IMR-90 (cell line): ENCODE measurements at regions not wholly inside any gene's neighbourhood (a gene's known extent, or its start where the extent isn't known, plus 50 kb on each side); places are given as distances from the start of the nearest gene placed in this dataset.

ENCODE experiments used
- ATAC-seq: fragments of 200-7000 bp; cut with Tn5 transposase; 2 replicates; pipeline ENCODE4 v1.9.1; 2020; ENCODE audit warnings: low read depth, mild to moderate bottlenecking, moderate library complexity
- BruUV-seq: library from RNA; stranded (reverse); fragments of 400-500 nt; replicated peaks from 2 replicates; lab custom pipeline; 2021; lab: Mats Ljungman, UMichigan
- CTCF ChIA-PET: fragments of 300-600 bp; formaldehyde crosslinking; extraction: SDS; loops from one replicate; lab custom pipeline; 2021; ENCODE audit warnings: antibody characterized with exemption; lab: Yijun Ruan, JAX
- POLR2A ChIA-PET: fragments of 300-600 bp; sonication (Branson Sonifier 250); formaldehyde crosslinking; loops from one replicate; lab custom pipeline; 2022; ENCODE audit warnings: antibody characterized with exemption; ENCODE audit not compliant: unreplicated experiment; lab: Charles Lee
- DNase-seq: peaks from one replicate; pipeline ENCODE4 v3.0.0; 2013
- H2AFZ ChIP-seq: replicated peaks from 2 replicates; pipeline ENCODE3; 2013; ENCODE audit warnings: low read length, mild to moderate bottlenecking; ENCODE audit not compliant: poor library complexity
- H2AK5ac ChIP-seq: 2 replicates; pipeline ENCODE4 v1.6.1; 2013; ENCODE audit warnings: low read depth, low read length, inconsistent platforms
- H2AK9ac ChIP-seq: replicated peaks from 2 replicates; pipeline ENCODE3; 2013; ENCODE audit warnings: mild to moderate bottlenecking, low read depth, low read length, moderate library complexity; ENCODE audit not compliant: poor library complexity
- H2BK120ac ChIP-seq: 2 replicates; pipeline ENCODE4 v1.6.1; 2013; ENCODE audit warnings: low read depth, low read length, inconsistent platforms
- H2BK15ac ChIP-seq: 3 replicates; pipeline ENCODE4 v1.6.1; 2013; ENCODE audit warnings: low read depth, low read length, inconsistent platforms
- H2BK20ac ChIP-seq: 2 replicates; pipeline ENCODE4 v1.6.1; 2013; ENCODE audit warnings: low read depth, mild to moderate bottlenecking, inconsistent platforms, low read length, moderate library complexity
- H2BK5ac ChIP-seq: 2 replicates; pipeline ENCODE4 v1.6.1; 2013; ENCODE audit warnings: mild to moderate bottlenecking, low read depth, low read length, inconsistent platforms; ENCODE audit not compliant: poor library complexity, severe bottlenecking
- H3K14ac ChIP-seq: replicated peaks from 2 replicates; pipeline ENCODE4 v1.6.1; 2013; ENCODE audit warnings: low read depth, low read length, inconsistent platforms
- H3K18ac ChIP-seq: 2 replicates; pipeline ENCODE4 v1.6.1; 2013; ENCODE audit warnings: low read depth, low read length, control low read depth
- H3K23ac ChIP-seq: 2 replicates; pipeline ENCODE4 v1.6.1; 2013; ENCODE audit warnings: low read depth, low read length, inconsistent platforms
- H3K27ac ChIP-seq: 2 replicates; pipeline ENCODE4 v1.5.1; 2013; ENCODE audit warnings: mild to moderate bottlenecking, control low read depth, low read length; ENCODE audit not compliant: insufficient read depth
- H3K27me3 ChIP-seq: 2 replicates; pipeline ENCODE4 v1.6.1; 2013; ENCODE audit warnings: low read length; ENCODE audit not compliant: control insufficient read depth, insufficient read depth
- H3K36me3 ChIP-seq: 2 replicates; pipeline ENCODE4 v1.6.1; 2013; ENCODE audit warnings: low read length, mixed read lengths; ENCODE audit not compliant: control insufficient read depth, insufficient read depth
- H3K4ac ChIP-seq: 2 replicates; pipeline ENCODE4 v1.6.1; 2013; ENCODE audit warnings: low read depth, low read length, inconsistent platforms
- H3K4me1 ChIP-seq: 2 replicates; pipeline ENCODE4 v1.6.1; 2013; ENCODE audit warnings: low read length, mixed read lengths; ENCODE audit not compliant: control insufficient read depth, insufficient read depth
- H3K4me2 ChIP-seq: 2 replicates; pipeline ENCODE4 v1.6.1; 2013; ENCODE audit warnings: low read depth, mild to moderate bottlenecking, control low read depth, low read length, moderate library complexity
- H3K4me3 ChIP-seq: 2 replicates; pipeline ENCODE4 v1.5.1; 2013; ENCODE audit warnings: low read depth, mild to moderate bottlenecking, control low read depth, low read length, moderate library complexity; ENCODE audit not compliant: insufficient read depth
- H3K56ac ChIP-seq: 2 replicates; pipeline ENCODE4 v1.6.1; 2013; ENCODE audit warnings: low read length, inconsistent platforms; ENCODE audit not compliant: insufficient read depth; ENCODE audit errors: extremely low read depth
- H3K79me1 ChIP-seq, 2 experiments: 2 replicates each; pipeline ENCODE4 v1.6.1; 2013; ENCODE audit warnings: low read length in 2 of 2, inconsistent platforms in 1 of 2, low read depth in 1 of 2
- H3K9ac ChIP-seq: 2 replicates; pipeline ENCODE4 v1.6.1; 2013; ENCODE audit warnings: low read depth, low read length, control low read depth
- H3K9me1 ChIP-seq: 2 replicates; pipeline ENCODE4 v1.6.1; 2013; ENCODE audit warnings: low read length, inconsistent platforms; ENCODE audit not compliant: insufficient read depth
- H3K9me3 ChIP-seq: 2 replicates; pipeline ENCODE4 v1.6.1; 2013; ENCODE audit warnings: low read length; ENCODE audit not compliant: control insufficient read depth, insufficient read depth
- H4K20me1 ChIP-seq: 2 replicates; pipeline ENCODE4 v1.6.1; 2013; ENCODE audit warnings: low read length, inconsistent platforms; ENCODE audit not compliant: insufficient read depth
- H4K5ac ChIP-seq: 2 replicates; pipeline ENCODE4 v1.6.1; 2013; ENCODE audit warnings: mild to moderate bottlenecking, low read depth, low read length, control low read depth
- H4K8ac ChIP-seq, 2 experiments: 2 replicates each; pipeline ENCODE4 v1.6.1; 2013; ENCODE audit warnings: low read depth in 2 of 2, low read length in 2 of 2, control low read depth in 1 of 2, inconsistent platforms in 1 of 2
- H4K91ac ChIP-seq: 2 replicates; pipeline ENCODE4 v1.6.1; 2013; ENCODE audit warnings: low read depth, low read length, inconsistent platforms; ENCODE audit not compliant: insufficient read depth
- BHLHE40 ChIP-seq: fragments of 150-350 bp; IDR thresholded peaks from 2 replicates; pipeline ENCODE4 v1.6.1; 2016; ENCODE audit warnings: mild to moderate bottlenecking, low read depth, low read length
- CEBPB ChIP-seq: IDR thresholded peaks from 2 replicates; pipeline ENCODE4 v1.6.1; 2012; ENCODE audit warnings: low read depth, low read length, improper control_type of control experiment
- CHD1 ChIP-seq: IDR thresholded peaks from 2 replicates; pipeline ENCODE4 v1.6.1; 2012; ENCODE audit warnings: low read depth, low read length, improper control_type of control experiment
- ELK1 ChIP-seq: fragments of 150-350 bp; IDR thresholded peaks from 2 replicates; pipeline ENCODE4 v1.6.1; 2016; ENCODE audit warnings: low read depth, mild to moderate bottlenecking, low read length, moderate library complexity, borderline replicate concordance
- FOS ChIP-seq: fragments of 150-350 bp; IDR thresholded peaks from 2 replicates; pipeline ENCODE4 v1.6.1; 2016; ENCODE audit warnings: low read depth, low read length
- MAFK ChIP-seq: IDR thresholded peaks from 2 replicates; pipeline ENCODE4 v1.6.1; 2012; ENCODE audit warnings: low read depth, low read length, improper control_type of control experiment
- MAZ ChIP-seq: IDR thresholded peaks from 2 replicates; pipeline ENCODE4 v1.6.1; 2012; ENCODE audit warnings: low read depth, mild to moderate bottlenecking, low read length, improper control_type of control experiment, moderate library complexity, borderline replicate concordance
- MXI1 ChIP-seq: IDR thresholded peaks from 2 replicates; pipeline ENCODE4 v1.6.1; 2012; ENCODE audit warnings: low read depth, mild to moderate bottlenecking, low read length, moderate library complexity, borderline replicate concordance
- POLR2A ChIP-seq: IDR thresholded peaks from 2 replicates; pipeline ENCODE4 v1.6.1; 2012; ENCODE audit warnings: mild to moderate bottlenecking, low read depth, low read length
- RAD21 ChIP-seq: IDR thresholded peaks from 2 replicates; pipeline ENCODE4 v1.6.1; 2012; ENCODE audit warnings: low read length, improper control_type of control experiment
- RCOR1 ChIP-seq: IDR thresholded peaks from 2 replicates; pipeline ENCODE4 v1.6.1; 2012; ENCODE audit warnings: mild to moderate bottlenecking, low read length, improper control_type of control experiment; ENCODE audit not compliant: insufficient replicate concordance
- USF2 ChIP-seq: fragments of 150-350 bp; IDR thresholded peaks from 2 replicates; pipeline ENCODE4 v1.6.1; 2017; ENCODE audit warnings: mild to moderate bottlenecking, antibody characterized with exemption, low read length, low read depth
- WGBS, 2 experiments: methylation state at CpG; one replicate each; pipeline versions ENCODE4 v1.1.5 to v1.1.7; 2013; ENCODE audit warnings: missing lambda C conversion rate in 2 of 2; ENCODE audit not compliant: insufficient read length in 1 of 2; ENCODE audit errors: extremely low coverage in 2 of 2; 5-methylcytosine and 5-hydroxymethylcytosine counted together
- dilution Hi-C: fragments of 300-500 bp; cut with HindIII; formaldehyde crosslinking; loops from one replicate; pipeline ENCODE4 v1.14.3; 2018; ENCODE audit warnings: low sequenced_read_pairs; ENCODE audit not compliant: unreplicated experiment
- in situ Hi-C: fragments of 300-500 bp; cut with MboI; formaldehyde crosslinking; loops from 3 replicates; pipeline ENCODE4 v1.14.3; 2019; ENCODE audit warnings: low sequenced_read_pairs, inconsistent platforms, mixed read lengths
- intact Hi-C: fragments of 100-400 bp; cut with micrococcal nuclease; formaldehyde crosslinking; loops from 2 replicates; pipeline ENCODE4 v1.10.0; 2022

GRCh38 chr14:104434214-104435076, 145.1 kb upstream of the C14orf180 start:
- Histone ChIP-seq H3K4me2 (no peak overlapping the region), H3K27ac (no peak overlapping the region), H2BK5ac (no peak overlapping the region), H2AFZ (no peak overlapping the region), H3K4ac (no peak overlapping the region), H3K79me1 (no peaks in the 10 kb centered on the region), H3K56ac (no peak overlapping the region), H3K4me3 (no peak overlapping the region), H3K4me1 (no peaks in the 10 kb centered on the region), H3K9ac (no peak overlapping the region), H4K5ac (no peak overlapping the region), H2BK120ac (no peak overlapping the region), H4K91ac (no peak overlapping the region), H2AK9ac (no peak overlapping the region), H3K36me3 (no peaks in the 10 kb centered on the region), H4K20me1 (no peaks in the 10 kb centered on the region), H2AK5ac (no peak overlapping the region), H4K8ac (no peak overlapping the region), H3K9me3 (peaks cover 33% of the 10 kb centered on the region), H3K27me3 (no peaks in the 10 kb centered on the region), H2BK20ac (no peak overlapping the region), H3K18ac (no peak overlapping the region), H3K9me1 (no peaks in the 10 kb centered on the region), H3K14ac (no peak overlapping the region), H2BK15ac (no peak overlapping the region), H3K23ac (no peak overlapping the region)
- 22% methylated on average over 1 of the region's 13 CpGs; no CpG with 5 or more reads in 1 of the 2 experiments for WGBS, 2 experiments
- ATAC-seq (no peak), DNase-seq (no peak)
- in situ Hi-C loops (no loop called here), intact Hi-C loops (no loop called here), dilution Hi-C loops (no loop called here)
- POLR2A ChIA-PET, result no interaction called here
- no peak for TF ChIP-seq POLR2A
- no peak for TF ChIP-seq CEBPB
- TF ChIP-seq FOS, result no peak
- no peak for TF ChIP-seq CHD1
- no peak for TF ChIP-seq BHLHE40
- TF ChIP-seq USF2, result no peak
- TF ChIP-seq MAFK, result no peak
- no peak for TF ChIP-seq MAZ
- no peak for TF ChIP-seq MXI1
- no peak for TF ChIP-seq RCOR1
- TF ChIP-seq RAD21, result no peak
- no peak for TF ChIP-seq ELK1
- CTCF ChIA-PET, result no interaction called here
- BruUV-seq, result no TSS peak
